ENCODE measurements at regions not wholly inside any gene's neighbourhood (a gene's known extent, or its start where the extent isn't known, plus 50 kb on each side); places are given as distances from the start of the nearest gene placed in this dataset.

GRCh38 chr4:129246910-129247461 is 151.0 kb downstream of the C4orf33 start:
- intact Hi-C loops (cut with DNase I) = no loop called here
- no peaks in the 10 kb centered on the region for H3K27me3 ChIP-seq (replicated peaks; ENCODE audit: insufficient read depth)
- H3K4me3 ChIP-seq = no peak overlapping the region
- WGBS = 24% methylated on average over 15 of the region's 15 CpGs
- no peaks in the 10 kb centered on the region for H3K36me3 ChIP-seq
- no peak overlapping the region for H3K27ac ChIP-seq
- no peaks in the 10 kb centered on the region for H3K4me1 ChIP-seq (replicated peaks)
- no peaks in the 10 kb centered on the region for H3K9me3 ChIP-seq
- DNase-seq (ENCODE audit: low spot score) = no peak
- TF ChIP-seq POLR2AphosphoS5 (IDR thresholded peaks at IDR 0.05) (no peak), POLR2A (IDR thresholded peaks at IDR 0.05) (no peak), CTCF (IDR thresholded peaks at IDR 0.05) (no peak)

GRCh38 chr4:129248621-129249020 is 152.7 kb downstream of the C4orf33 start:
- Histone ChIP-seq H3K27ac (no peak overlapping the region), H3K4me1 (replicated peaks) (no peaks in the 10 kb centered on the region), H3K9me3 (no peaks in the 10 kb centered on the region), H3K4me3 (no peak overlapping the region), H3K27me3 (replicated peaks; ENCODE audit: insufficient read depth) (no peaks in the 10 kb centered on the region), H3K36me3 (no peaks in the 10 kb centered on the region)
- no peak for DNase-seq (ENCODE audit: low spot score)
- WGBS = 62% methylated on average over 1 of the region's 1 CpG
- TF ChIP-seq POLR2AphosphoS5 (IDR thresholded peaks at IDR 0.05) (no peak), POLR2A (IDR thresholded peaks at IDR 0.05) (no peak), CTCF (IDR thresholded peaks at IDR 0.05) (no peak)
- intact Hi-C loops (cut with DNase I) = no loop called here

GRCh38 chr4:129254126-129254525 is 158.2 kb downstream of the C4orf33 start:
- intact Hi-C loops (cut with DNase I) = no loop called here
- no peaks in the 10 kb centered on the region for H3K4me1 ChIP-seq (replicated peaks)

GRCh38 chr4:129254526-129254925 is 158.6 kb downstream of the C4orf33 start:
- H3K4me1 ChIP-seq (replicated peaks) = no peaks in the 10 kb centered on the region
- DNase-seq (ENCODE audit: low spot score) = no peak
- intact Hi-C loops (cut with DNase I) = no loop called here
- no peaks in the 10 kb centered on the region for H3K36me3 ChIP-seq
- no peaks in the 10 kb centered on the region for H3K9me3 ChIP-seq
- TF ChIP-seq CTCF (IDR thresholded peaks at IDR 0.05) = no peak
- no peak for TF ChIP-seq POLR2A (IDR thresholded peaks at IDR 0.05)
- H3K27me3 ChIP-seq (replicated peaks; ENCODE audit: insufficient read depth) = no peaks in the 10 kb centered on the region
- H3K27ac ChIP-seq = no peak overlapping the region
- no peak overlapping the region for H3K4me3 ChIP-seq

More at GRCh38 chr4:129254126-129254525, 158.2 kb downstream of the C4orf33 start:
- H3K27ac ChIP-seq = no peak overlapping the region
- no peak for DNase-seq (ENCODE audit: low spot score)
- no peak for TF ChIP-seq CTCF (IDR thresholded peaks at IDR 0.05)
- TF ChIP-seq POLR2AphosphoS5 (IDR thresholded peaks at IDR 0.05) = no peak
- TF ChIP-seq POLR2A (IDR thresholded peaks at IDR 0.05) = no peak
- no peaks in the 10 kb centered on the region for H3K36me3 ChIP-seq
- H3K9me3 ChIP-seq = no peaks in the 10 kb centered on the region
- no peak overlapping the region for H3K4me3 ChIP-seq
- H3K27me3 ChIP-seq (replicated peaks; ENCODE audit: insufficient read depth) = no peaks in the 10 kb centered on the region

- TF ChIP-seq POLR2A (IDR thresholded peaks at IDR 0.05) = no peak
- TF ChIP-seq POLR2AphosphoS5 (IDR thresholded peaks at IDR 0.05) = no peak
- no peak for TF ChIP-seq CTCF (IDR thresholded peaks at IDR 0.05)
- intact Hi-C loops (cut with DNase I) = no loop called here
- Histone ChIP-seq H3K27ac (no peak overlapping the region), H3K36me3 (no peaks in the 10 kb centered on the region), H3K4me3 (no peak overlapping the region), H3K9me3 (no peaks in the 10 kb centered on the region), H3K4me1 (replicated peaks) (no peaks in the 10 kb centered on the region), H3K27me3 (replicated peaks; ENCODE audit: insufficient read depth) (no peaks in the 10 kb centered on the region)
- DNase-seq (ENCODE audit: low spot score) = no peak
- WGBS = 69% methylated on average over 2 of the region's 2 CpGs
Measured at GRCh38 chr4:129261584-129261983, 165.6 kb downstream of the C4orf33 start.
